COLO668 (cell line): ENCODE measurements at regions not wholly inside any gene's neighbourhood (a gene's known extent, or its start where the extent isn't known, plus 50 kb on each side); places are given as distances from the start of the nearest gene placed in this dataset.
"Not testable (repeated sequence)": the region's sequence is repeated elsewhere in the genome, so short reads cannot be mapped to it uniquely, and the experiment has no call there.

Source experiments
- DNase-seq: peaks from one replicate; lab custom pipeline; 2025; ENCODE audit not compliant: unreplicated experiment; lab: John Stamatoyannopoulos, UW

DNA sequence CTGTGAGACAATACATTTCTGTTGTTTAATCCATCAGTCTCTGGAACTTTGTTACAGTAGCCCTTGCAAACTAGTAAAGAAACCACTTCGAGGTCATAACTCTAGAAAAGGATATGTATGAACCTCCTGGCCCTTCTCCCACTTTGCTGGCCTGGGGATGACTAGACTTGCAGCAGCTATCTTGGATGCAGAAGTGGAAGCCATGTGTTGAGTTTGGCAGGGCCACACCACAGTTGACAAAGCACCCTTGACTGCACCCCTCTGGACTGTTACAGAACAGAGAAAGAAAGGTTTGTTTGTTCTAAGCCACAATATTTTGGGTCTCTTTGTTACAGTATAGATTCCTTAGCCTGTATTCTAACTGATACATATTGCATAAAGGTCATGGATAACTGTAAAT is 183.2 kb upstream of the TAS2R1 start:
- DNase-seq = no peak

GRCh38 chr5:9807366-9807765 is 177.2 kb upstream of the TAS2R1 start:
- DNase-seq = not testable (repeated sequence)

DNA sequence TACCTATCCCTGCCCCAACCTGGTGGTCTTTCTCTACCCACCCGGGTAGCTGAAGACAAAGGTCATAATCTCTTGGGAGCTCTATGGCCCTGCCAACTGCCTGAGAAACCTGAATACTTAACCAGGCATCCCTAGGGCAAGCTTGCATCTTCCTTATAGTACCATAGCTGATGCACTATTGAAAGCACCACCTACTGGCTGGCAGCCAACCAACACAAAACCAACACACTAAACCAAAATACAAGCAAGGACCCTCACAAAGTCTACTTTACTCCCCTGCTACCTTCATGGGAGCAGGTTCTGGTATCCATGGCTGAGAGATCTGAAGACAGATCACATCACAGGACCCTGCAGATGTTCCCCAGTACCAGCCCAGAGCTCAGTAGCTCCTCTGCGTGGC is 171.8 kb upstream of the TAS2R1 start:
- no peak for DNase-seq

DNA sequence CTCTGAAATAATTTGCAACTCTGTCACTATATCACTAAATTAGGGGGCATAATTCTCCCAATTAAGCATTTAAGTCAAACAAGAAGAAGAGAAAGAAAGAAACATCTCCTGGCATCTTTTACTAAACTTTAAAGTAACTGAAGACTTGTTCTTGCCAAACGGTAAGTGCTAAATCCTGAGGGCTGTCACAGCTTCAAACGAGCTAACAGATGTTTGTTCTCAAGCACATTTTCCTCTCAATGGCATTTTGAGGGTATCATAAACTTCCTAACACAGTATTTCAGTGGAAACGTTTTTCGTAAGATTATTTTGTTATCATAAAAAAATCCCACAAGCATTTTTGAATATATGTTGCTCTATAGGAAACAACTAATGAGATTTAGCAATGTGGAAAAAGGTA is 169.5 kb upstream of the TAS2R1 start:
- no peak for DNase-seq

DNA sequence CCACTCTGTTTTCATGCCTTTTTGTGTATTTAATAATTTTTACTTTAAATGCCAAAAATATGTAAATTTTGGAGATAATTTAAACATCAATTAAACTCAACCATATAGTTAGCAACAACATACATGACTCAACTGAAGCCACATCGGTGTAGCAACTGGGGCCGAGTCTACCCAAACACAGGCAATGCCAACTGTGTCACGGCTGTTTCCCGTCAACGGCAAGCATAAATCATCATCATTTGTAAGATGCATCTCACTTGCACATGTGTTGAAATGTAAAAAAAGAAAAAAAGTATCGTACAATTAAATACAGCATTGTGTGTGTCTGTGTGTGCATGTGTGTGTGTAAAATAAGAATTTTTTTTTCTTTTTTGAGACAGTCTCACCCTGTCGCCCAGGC is 160.1 kb upstream of the TAS2R1 start:
- DNase-seq = no peak

- no peak for DNase-seq
Measured at GRCh38 chr5:9789777-9790176, 159.6 kb upstream of the TAS2R1 start.

DNA sequence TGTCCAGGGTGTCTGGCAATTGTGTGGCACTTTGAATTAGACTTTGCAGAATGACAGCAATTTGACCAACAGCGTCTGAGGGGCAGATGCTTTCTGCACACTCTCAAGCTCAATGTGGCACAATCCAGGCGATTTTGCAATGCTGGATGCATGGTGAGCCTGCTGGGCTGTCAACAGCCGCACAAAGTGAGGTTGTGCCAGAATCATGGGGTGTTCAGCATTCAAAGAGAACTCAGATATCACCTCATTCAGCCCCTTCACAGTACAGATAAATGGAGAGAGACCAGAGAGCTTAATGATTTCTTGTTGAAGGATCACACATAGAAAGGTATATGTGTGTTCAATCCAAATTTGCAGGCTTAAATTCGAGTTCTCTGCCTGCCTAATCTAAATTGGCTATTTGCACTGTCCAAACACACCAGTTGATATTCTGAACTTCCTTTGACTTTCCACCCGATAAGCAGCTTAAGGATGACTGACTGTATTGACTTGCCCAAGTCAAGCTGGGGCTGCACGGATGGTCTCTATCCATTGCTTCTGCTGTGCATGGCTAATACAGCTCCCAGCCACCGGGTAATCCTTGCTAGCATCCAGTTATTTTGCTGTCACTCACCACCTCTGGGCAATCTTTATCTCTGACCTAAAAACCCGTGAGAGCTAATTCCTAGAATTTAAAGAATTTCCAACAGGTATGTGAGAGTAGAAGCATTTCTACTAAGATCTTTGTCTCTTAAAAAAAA is 157.9 kb upstream of the TAS2R1 start:
- DNase-seq = no peak

DNA sequence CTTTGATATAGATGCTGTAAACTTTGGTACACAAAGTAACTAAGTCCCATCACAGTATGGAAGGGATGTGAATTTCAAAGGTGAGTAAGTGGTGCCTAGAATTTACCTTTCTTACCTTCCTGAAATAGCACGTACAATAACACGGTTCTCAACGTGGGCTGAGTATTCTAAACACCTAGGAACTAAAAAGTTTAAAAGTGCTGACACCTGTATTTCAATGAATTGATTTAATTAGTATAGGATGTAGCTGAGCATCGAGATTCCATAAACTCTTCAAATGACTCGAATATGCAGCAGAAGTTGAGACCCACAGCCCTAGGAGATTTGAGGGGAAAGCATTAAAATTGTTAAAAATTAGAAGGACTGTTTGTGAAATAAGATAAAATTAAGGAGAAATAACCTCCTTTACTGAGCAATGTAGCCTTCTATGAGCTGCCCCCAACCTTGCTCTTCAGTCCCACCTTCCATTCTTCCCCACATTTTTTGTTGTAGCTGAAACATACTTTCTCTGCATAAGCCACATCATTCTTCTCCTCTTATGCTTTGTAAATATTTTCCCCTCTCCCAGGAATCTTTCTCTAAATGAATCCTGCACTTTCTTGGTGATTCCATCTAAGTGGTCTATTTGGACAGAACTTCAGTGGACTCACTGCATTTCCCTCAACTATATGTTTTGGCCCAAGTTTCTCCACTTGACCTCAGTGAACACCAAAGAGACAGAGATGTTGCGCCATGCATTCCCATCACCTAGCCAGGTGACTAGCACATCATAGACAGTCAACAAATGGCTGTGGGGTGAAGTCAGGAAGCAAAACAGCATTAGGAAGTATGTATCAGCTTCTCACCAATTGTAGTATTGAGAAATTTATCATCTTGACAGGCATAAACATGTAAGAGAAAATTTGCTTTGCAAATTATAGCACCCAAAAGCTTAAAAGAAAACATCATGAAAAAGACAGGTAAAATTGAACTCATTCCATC is 156.5 kb upstream of the TAS2R1 start:
- DNase-seq = no peak

DNA sequence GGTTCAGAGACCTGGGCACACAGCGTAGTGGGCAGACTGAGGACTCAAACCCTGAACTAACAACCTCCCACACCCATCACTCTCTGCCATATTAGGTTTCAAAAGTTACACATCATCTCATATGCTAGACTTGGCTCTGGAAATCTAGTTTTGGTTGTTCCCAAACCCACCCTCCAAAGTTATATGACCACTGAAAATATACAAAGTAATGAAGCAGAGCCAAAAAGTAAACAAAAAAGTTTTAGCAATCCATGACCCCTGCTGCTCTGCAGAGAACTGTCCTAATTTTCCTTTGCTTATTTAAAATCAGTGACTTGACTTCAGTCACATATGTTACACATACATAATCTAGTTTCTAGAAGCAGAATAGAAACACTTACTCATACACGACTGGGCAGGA is 155.6 kb upstream of the TAS2R1 start:
- DNase-seq = no peak

- peak; percentile 43 for DNase-seq
Measured at GRCh38 chr5:9784231-9784630, 154.1 kb upstream of the TAS2R1 start.

DNA sequence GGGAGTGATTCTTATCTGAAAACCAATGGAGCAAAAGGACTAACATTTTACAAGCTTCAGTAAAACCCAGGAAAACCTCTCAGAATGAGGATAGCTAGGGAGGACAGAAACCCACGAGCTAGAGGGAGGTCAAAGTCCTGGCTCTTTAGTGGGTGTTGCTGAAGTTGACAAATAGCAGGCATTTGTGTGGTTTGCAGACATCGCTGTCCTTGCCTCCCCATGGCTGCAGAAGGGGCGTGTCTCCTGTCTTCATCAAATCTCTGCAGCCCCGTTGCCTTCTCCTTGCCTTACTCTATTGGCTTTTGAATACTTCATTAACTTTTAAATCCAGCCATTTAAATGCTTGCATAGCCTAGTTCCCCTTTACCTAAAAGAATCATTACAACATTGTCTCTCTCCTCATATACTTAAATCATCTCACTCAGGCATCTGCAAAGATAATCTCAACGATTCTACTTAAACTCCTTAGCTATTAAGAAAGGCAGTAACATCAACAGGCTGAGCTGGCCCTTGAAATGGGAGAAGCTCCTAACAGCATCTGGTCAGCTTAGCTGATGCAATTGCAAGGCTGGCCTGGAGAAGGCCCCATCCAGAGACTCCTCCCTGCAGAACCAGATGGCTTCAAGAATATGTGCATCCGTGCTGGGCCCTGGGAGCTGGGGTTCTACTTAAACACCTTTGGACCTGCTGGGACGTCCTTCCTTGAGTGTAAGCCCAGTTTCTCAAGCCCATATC is 152.8 kb upstream of the TAS2R1 start:
- DNase-seq = peak; percentile 39

GRCh38 chr5:9781890-9782289 is 151.7 kb upstream of the TAS2R1 start:
- no peak for DNase-seq

- no peak for DNase-seq
Measured at GRCh38 chr5:9781275-9781674, 151.1 kb upstream of the TAS2R1 start.

- DNase-seq = no peak
Measured at GRCh38 chr5:9780501-9780900, 150.3 kb upstream of the TAS2R1 start.

GRCh38 chr5:9776525-9776924 is 146.4 kb upstream of the TAS2R1 start:
- DNase-seq = no peak

DNA sequence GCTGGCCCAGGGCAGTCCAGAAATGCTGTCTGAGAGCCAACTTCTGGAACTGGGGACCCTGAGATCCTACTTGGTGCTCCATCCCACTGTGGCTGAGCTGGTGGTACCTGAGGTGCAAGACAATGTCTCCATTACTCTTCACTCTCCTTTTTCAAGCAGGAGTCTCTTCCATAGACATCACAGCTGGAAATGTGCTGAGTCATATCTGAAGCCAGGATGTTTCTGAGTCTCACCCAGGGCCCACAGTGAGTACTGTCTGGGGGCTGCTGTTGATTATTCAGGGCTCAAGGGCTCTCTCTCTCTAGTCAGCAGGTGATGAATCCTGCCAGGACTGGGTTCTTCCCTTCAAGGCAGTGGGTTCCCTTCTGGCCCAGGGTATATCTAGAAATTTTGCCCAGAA is 145.2 kb upstream of the TAS2R1 start:
- no peak for DNase-seq

- peak; percentile 16 for DNase-seq
Measured at GRCh38 chr5:9774472-9775079, 144.4 kb upstream of the TAS2R1 start.

DNA sequence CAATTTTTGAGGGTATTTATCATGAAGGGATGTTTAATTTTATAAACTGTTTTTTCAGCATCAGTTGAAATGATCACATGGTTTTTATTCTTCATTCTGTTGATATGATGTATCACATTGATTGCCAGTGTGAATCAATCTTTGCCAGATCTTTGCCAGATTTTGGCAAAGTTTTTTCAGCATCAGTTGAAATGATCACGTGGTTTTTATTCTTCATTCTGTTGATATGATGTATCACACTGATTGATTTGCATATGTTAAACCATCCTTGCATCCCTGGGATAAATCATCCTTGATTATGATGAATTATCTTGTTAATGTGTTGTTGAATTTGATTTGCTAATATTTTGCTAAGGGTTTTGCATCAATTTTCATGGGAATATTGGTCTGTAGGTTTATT is 140.9 kb upstream of the TAS2R1 start:
- DNase-seq = no peak

GRCh38 chr5:9766581-9766980 is 136.4 kb upstream of the TAS2R1 start:
- no peak for DNase-seq

DNA sequence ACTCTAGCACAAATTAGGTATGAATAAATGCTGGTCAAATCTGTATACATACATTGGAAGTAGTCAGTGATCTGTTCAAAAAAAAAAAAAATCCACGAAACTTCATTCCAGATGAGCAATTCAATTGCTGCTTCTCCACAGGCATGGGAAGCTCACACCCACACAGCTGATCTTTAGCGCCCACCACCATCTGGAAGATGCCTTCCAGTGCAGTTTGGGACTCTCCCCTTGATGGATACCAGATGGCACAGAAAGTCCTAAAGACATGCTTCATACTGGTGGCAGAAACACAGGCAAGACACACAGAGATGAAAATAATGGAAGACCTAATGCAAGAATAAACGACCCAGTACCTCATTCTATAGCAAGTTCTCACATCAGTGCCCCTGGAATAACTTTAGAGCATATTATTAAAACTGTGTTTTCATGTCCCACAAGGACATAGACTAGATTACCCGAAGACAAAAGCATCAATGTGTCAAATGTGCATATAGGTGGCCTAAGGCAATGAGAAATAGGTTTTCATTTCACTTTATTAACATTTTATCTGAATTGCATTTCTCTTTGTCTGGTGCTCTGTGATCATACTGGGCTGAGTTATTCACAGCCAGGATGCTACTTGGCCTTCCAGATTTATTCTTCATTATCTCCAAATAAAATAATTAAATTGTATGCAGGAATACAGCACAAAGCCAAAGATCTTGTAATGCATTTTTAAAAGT is 135.4 kb upstream of the TAS2R1 start:
- no peak for DNase-seq
